Kidney epithelial cell (primary cell): ENCODE measurements at regions not wholly inside any gene's neighbourhood (a gene's known extent, or its start where the extent isn't known, plus 50 kb on each side); places are given as distances from the start of the nearest gene placed in this dataset.

ENCODE experiments used
- DNase-seq: peaks from one replicate; pipeline ENCODE4 v3.0.0-alpha.2; 2010; ENCODE audit warnings: low read depth
- H3K27me3 ChIP-seq: 2 replicates; pipeline ENCODE4 v1.6.0; 2011; ENCODE audit warnings: low read length; ENCODE audit not compliant: control insufficient read depth, insufficient read depth
- H3K36me3 ChIP-seq: 2 replicates; pipeline ENCODE4 v1.5.1; 2011; ENCODE audit warnings: low read length; ENCODE audit not compliant: control insufficient read depth, insufficient read depth
- H3K4me3 ChIP-seq: 2 replicates; pipeline ENCODE4 v1.5.1; 2011; ENCODE audit warnings: low read depth, mild to moderate bottlenecking, control low read depth, low read length
- CTCF ChIP-seq: IDR thresholded peaks from 2 replicates; pipeline ENCODE4 v1.5.1; 2011; ENCODE audit warnings: mild to moderate bottlenecking, moderate library complexity, low read length, control low read depth, inconsistent platforms; ENCODE audit not compliant: insufficient read depth, poor library complexity, severe bottlenecking

DNA sequence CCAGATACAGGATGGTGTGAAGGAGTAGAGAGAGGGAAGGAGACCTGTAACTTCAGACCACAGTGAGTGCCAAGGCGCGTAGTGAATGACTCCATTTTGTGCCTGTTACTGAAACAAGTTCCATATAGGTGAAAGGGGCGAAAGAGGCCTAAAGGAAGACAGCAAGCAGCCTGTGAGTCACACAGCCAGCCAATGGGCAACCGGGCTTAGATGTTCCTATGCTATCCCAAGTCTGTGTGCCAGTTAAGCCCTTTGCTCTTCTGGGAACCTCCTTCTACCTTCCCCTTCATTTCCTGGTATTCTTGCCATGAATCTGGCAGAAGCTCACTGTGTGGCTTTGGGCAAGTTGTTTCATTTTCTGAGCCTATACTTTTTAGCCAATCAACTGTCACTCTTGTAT lies 161.8 kb upstream of the LDB2 start:
- TF ChIP-seq CTCF = no peak
- Histone ChIP-seq H3K27me3 (no peaks in the 10 kb centered on the region), H3K4me3 (no peak overlapping the region), H3K36me3 (no peaks in the 10 kb centered on the region)
- DNase-seq = no peak

- no peak for TF ChIP-seq CTCF
- Histone ChIP-seq H3K27me3 (no peaks in the 10 kb centered on the region), H3K36me3 (no peaks in the 10 kb centered on the region), H3K4me3 (no peak overlapping the region)
- no peak for DNase-seq
Observed at GRCh38 chr4:17058916-17059741, 160.7 kb upstream of the LDB2 start.

GRCh38 chr4:17058536-17058915 lies 160.1 kb upstream of the LDB2 start:
- Histone ChIP-seq H3K4me3 (no peak overlapping the region), H3K27me3 (no peaks in the 10 kb centered on the region), H3K36me3 (no peaks in the 10 kb centered on the region)
- no peak for TF ChIP-seq CTCF
- DNase-seq = no peak

DNA sequence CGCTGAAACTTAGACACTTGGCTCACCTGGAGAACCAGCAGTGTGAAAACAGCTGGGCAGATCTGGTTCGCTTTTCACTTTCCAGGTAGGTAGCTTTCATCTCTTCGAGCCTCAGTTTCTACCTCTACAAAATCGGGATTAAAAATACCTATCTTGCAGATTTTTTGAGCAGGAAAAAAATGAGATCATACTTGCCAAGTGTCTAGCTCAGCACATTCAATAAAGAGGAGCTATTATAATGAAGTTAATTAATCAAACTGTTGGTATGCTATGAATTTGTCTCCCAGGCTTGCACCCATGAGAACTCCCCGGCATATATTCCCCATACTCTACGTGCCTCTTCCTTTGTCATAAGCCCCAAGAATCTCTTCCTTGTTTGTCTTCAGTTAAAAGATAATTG lies 158.6 kb upstream of the LDB2 start:
- Histone ChIP-seq H3K4me3 (no peak overlapping the region), H3K36me3 (no peaks in the 10 kb centered on the region), H3K27me3 (no peaks in the 10 kb centered on the region)
- TF ChIP-seq CTCF = no peak
- no peak for DNase-seq

DNA sequence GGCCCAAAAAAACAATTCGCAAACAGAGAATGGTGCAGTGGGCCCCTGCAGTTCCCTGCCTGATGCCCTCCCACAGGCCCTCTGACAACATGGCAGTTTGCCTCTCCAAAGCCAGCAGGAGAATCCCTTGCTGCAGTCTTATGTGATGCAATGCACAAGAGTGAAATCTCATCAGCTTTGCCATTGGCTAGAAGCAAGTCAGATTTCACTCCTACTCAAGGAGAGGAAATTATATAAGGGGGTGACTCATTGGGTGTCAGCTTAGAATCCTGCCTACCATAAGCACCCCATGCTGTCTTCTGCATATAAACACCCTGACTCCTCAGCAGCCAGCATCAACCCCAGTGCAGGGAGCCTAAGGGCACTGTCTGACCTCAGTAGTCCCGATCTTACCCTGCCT lies 157.3 kb upstream of the LDB2 start:
- DNase-seq = no peak
- TF ChIP-seq CTCF = no peak
- no peaks in the 10 kb centered on the region for H3K27me3 ChIP-seq
- no peak overlapping the region for H3K4me3 ChIP-seq
- H3K36me3 ChIP-seq = no peaks in the 10 kb centered on the region

GRCh38 chr4:17045866-17046265 lies 147.4 kb upstream of the LDB2 start:
- no peak for DNase-seq
- no peaks in the 10 kb centered on the region for H3K27me3 ChIP-seq
- TF ChIP-seq CTCF = no peak
- no peak overlapping the region for H3K4me3 ChIP-seq
- H3K36me3 ChIP-seq = no peaks in the 10 kb centered on the region
